ENCODE measurements at regions not wholly inside any gene's neighbourhood (a gene's known extent, or its start where the extent isn't known, plus 50 kb on each side); places are given as distances from the start of the nearest gene placed in this dataset.
"Not testable (repeated sequence)": the region's sequence is repeated elsewhere in the genome, so short reads cannot be mapped to it uniquely, and the experiment has no call there.

DNA sequence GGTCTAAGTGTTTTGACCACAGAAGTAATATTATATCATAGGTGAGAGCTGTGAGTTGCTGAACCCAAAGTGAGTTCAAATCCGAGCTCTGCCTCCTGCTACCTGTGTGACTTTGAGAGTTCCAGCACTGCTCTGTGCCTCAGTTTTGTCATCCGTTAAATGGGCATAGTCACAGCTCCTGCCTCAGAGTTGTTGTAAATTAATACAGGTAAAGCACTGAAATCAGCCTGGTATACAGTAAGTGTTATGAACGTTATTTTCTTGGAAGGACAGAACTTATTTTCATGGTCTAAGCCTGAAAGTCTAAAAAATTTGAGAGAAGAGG, 65.4 kb upstream of the ZNF195 start:
- DNase-seq (ENCODE audit: low spot score): not testable (repeated sequence)

DNA sequence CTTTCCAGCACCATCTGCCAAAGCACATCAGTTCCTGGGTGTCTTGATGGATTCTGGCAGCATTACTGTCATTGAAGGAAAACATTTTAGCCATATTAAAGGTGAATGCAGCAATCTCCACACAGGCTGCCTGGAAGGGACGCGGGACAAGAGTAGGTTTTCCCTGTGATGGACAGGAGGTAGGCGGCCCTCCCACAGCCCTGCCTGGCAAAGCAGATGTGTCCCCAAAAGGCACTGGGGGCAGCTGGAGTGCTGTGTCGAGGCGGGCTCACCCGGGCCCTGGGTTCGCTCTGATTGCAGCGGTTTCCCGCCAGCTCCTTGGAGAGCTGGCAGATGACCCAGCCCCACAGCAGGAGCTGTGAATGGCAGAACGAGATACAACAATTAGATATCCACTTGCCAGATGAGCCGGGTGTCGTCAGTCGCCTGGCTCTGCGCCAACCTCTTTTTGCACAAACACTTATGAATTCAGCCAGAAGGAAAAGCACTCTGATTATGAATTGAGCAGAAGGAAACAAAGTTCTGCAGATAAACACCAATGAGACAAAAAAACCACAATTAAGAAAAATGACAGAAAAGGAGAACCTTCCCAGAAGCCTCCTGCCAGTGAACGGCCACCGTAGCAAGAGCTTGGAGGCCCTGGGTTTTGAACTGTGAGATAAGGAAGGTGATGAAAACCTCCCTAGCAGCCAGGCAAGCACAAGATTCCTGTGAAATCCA, 64.9 kb upstream of the ZNF195 start:
- DNase-seq (ENCODE audit: low spot score): not testable (repeated sequence)

DNA sequence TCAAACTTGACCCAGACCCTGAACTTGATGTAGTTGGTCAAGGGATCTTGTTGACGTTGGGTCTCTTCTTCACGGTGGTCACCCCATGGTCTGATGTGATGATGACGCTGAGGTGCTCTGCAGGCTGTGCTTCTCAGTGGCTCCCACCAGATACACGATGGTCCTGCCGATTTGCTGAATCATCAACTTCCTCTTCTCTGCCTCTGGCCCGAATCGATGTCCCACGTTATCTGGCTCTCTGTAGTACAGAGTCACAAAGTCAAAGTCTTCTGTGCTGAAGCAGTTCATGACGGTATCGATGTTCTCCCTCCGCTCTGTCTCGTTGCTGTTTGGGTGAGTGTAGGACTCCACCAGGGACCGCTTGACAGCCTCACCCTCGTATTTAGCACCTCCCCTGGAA, 58.5 kb upstream of the ZNF195 start:
- not testable (repeated sequence) for DNase-seq (ENCODE audit: low spot score)

DNA sequence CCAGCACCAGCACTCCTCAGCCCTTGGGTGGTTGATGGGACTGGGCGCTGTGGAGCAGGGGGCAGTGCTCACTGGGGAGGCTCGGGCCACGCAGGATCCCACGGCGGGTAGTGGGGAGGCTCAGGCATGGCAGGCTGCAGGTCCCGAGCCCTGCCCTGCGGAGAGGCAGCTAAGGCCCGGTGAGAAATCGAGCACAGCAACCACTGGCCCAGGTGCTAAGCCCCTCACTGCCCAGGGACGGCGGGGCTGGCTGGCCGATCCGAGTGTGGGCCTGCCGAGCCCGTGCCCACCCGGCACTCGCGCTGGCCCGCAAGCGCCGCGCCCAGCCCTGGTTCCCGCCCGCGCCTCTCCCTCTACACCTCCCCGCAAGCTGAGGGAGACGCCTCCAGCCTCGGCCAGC, 56.0 kb upstream of the ZNF195 start:
- no peak for DNase-seq (ENCODE audit: low spot score)

DNA sequence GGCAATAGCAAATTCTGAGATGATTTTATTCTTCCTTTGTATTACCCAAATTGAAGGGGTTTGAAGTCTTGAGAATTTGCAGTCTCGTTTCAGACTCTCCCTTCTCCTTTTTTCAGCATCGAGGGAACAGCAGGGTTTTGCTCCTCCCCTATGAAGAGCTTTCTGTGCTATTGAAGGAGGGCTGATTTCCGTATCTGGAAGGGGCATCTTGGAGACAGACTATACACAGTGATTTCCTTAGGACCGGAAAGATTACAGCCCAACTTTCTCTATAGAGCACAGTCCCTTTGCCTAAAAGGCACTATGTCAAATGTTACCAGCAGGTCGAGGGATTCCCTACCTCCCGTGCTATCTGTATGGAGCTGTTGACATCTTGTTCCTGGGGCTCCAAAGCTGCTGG, 50.2 kb upstream of the ZNF195 start:
- DNase-seq (ENCODE audit: low spot score): not testable (repeated sequence)

All from Ammon's horn (tissue), 1 donor.